Umbilical cord (tissue), 1 donor: ENCODE measurements at regions not wholly inside any gene's neighbourhood (a gene's known extent, or its start where the extent isn't known, plus 50 kb on each side); places are given as distances from the start of the nearest gene placed in this dataset.
"Not testable (repeated sequence)": the region's sequence is repeated elsewhere in the genome, so short reads cannot be mapped to it uniquely, and the experiment has no call there.

Source experiments
- DNase-seq: peaks from one replicate; pipeline ENCODE4 v3.0.0-alpha.2; 2015; ENCODE audit warnings: low spot score

DNA sequence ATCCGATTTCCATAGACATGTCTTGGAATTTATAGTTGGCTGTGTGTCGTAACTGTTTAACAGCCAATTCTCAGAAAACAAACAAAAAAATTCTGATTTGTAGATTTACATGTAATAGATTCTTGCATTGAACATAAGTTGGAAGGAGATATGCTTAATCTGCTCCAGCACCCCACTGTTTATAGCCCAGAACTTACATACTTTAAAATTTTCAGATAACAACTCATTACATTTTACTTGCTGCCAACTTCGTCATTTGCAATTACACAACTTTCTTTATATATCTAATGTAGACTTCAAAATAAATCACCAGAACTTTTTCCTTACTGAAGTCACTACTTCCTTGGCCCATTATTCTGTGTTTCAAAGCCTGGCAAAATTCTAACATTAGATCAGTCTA lies 472.3 kb upstream of the EYS start:
- no peak for DNase-seq

DNA sequence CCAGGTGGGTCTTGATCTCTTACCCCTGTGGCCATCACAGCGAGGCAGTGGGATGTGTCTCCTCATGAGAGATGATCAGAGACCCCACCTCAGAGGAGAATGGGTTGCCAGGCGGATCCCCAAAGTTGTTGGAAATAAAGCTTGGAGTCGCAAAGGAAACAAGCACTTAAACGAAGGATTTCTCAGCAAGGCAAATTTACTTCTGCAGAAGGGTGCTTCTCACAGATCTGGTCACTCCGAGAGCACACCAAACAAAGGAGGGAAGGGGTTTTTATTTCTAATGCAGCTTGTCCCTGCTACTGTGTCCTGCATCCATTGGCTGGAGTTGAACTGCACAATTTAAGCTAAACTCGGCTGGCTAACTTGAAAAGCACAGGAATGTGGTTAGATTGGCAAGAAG lies 466.6 kb upstream of the EYS start:
- no peak for DNase-seq

DNA sequence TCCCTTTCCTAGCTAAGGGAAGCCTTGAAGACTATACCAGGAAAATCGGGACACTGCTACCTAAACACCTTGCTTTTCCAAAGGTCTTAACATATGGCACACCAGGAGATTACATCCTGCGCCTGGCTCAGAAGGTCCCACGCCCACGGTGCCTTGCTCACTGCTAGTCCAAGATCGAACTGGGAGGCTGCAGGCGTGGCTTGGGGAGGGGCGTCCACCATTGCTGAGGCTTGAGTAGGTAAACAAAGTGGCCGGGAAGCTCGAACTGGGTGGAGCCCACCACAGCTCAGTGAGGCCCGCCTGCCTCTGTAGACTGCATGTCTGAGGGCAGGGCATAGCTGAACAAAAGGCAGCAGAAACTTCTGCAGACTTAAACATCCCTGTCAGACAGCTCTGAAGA lies 459.7 kb upstream of the EYS start:
- not testable (repeated sequence) for DNase-seq

DNA sequence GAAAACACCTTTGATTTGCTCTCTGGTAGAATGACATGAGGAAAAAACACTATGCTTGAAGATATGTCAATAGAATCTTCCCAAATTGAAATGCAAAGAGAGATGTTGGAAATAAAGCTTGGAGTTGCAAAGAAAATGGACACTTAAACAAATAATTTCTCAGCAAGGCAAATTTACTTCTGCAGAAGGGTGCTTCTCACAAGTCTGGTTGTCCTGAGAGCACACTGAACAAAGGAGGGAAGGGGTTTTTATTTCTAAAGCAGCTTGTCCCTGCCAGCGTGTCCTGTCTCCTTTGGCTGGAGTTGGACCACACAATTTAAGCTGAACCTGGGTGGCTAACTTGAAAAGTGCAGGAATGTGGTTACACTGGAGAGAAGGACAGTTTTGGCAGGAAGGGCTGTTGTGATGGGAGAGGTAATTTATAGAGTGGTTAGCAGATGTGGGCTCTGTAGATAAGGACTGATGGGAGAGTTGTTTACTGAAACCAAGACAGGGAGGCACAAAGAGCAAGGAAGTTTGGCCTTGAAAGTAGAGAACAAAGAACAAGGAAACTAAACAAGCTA lies 454.6 kb upstream of the EYS start:
- no peak for DNase-seq

DNA sequence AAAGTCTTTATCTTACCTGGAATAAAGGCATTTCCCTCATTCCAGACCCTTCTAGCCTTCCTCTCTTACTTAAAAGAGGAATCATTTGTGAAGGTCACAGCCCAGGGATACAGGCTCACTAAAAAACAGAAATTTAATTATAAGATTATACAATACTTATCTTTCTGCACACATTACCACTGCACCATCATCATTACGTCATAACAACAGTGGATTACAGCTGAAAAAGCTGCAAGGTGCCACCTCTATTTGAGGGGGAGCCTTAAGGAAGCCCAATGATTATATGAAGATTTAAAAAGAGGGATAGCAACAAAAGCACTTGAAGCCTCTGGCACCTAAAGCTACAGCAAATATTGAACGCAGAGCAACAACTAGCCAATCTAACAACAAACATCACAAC lies 452.9 kb upstream of the EYS start:
- DNase-seq, result no peak

DNA sequence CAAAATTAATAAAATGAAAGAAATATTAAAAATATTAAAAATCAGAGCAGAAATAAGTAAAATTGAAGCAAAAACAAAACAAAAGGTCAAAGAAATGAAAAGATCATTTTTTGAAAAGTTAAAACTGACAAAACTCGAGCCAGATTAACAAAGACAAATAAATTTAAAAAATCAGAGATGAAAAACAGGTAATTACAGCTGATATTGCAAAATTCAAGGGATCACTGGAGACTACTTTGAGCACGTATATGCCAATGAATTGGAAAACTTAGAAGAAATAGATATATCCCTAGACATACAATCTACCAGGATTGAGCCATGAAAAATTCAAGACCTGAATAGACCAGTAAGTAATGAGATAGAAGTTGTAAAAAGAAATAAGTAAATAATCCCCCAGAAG lies 446.2 kb upstream of the EYS start:
- DNase-seq, result no peak

DNA sequence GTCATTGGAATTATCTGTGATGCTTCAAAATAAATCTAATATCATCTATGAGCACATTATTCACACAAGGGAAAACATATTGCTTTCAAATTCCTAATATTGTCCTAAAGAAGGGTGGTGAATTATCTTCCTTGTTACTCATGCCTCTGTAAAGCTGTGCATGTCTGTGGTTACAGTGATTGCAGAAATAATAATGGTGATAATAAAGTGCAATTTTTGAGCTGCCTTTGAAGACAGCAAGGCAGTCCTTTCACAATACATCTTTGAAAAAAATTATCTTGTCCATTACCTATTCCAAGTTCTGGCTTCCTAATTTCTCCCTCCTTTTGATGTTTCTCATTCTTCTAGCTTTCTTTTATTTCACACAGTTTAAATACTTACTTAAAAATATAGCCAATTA lies 442.1 kb upstream of the EYS start:
- DNase-seq, result no peak

DNA sequence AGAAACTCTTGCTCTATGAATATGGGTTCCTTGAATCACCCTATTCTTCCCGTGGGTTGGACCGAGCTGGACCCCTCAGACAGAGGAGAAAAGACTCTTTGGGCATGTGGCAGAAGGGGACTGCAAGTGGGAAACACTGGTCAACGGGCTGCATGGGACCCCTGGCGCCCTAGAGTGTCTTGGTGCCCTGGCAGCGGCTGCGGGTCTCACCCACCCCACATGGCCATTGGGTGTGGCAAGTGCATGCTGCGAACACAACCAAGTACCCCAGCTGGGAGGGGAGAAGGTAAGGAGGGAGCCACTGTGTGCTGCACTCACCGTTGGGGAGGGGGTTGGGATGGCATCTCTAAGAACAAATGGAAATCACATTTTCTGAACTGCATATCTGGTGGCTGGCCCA lies 438.8 kb upstream of the EYS start:
- no peak for DNase-seq

DNA sequence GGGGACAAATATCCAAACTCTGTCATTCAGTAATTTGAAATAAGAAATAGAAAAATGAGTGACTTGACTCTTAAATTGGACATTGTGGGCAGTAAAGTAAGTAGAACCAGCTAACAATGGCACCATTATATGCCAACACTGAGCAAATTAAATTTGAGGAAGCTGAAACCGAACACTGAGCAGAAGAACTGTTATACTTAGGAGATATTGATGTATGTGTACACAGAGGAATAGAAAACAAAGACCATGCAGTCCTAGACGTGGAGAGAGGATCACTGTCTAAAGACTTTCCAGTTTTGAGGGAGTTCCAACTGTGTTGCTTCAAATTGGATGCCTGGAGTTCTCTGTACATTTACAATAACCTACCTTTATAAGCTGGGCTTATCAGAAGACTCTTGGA lies 427.0 kb upstream of the EYS start:
- DNase-seq, result no peak

DNA sequence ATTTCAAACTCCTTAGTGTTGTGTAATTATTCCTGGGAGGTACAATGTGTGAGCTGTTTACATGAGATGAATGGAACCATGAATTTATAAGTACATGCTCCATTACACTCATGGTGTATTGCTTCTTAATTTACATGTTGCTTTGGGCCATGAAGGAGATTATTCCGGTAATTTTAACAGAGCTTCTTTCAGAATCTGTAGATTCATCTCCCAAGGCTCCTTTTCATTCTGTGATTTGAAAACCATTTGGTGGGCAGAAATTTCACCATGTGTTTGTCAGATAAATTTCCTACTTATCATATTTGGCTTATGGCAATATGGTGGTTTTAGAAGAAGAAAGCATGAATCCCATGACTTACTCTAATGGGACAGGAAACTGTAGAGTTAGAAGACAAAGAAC lies 421.6 kb upstream of the EYS start:
- DNase-seq, result no peak

DNA sequence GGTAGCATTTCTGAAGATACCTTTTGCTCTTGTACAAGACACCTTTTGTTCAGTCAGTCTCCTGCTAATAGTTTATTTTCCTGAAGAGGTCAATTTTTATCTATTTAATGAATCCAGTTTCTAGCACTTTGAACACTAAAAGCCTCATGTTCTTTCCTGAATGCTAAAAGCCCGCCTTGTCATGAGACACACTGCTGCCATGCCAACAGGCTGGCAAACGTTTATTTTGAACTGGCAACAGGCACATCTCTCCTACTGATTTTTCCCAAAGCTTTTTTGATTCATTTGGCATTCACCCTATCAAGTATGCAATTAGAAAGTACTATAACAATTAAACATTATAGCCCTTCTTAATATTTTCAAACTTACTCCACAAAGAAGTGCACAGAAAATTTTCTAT lies 421.2 kb upstream of the EYS start:
- no peak for DNase-seq

DNA sequence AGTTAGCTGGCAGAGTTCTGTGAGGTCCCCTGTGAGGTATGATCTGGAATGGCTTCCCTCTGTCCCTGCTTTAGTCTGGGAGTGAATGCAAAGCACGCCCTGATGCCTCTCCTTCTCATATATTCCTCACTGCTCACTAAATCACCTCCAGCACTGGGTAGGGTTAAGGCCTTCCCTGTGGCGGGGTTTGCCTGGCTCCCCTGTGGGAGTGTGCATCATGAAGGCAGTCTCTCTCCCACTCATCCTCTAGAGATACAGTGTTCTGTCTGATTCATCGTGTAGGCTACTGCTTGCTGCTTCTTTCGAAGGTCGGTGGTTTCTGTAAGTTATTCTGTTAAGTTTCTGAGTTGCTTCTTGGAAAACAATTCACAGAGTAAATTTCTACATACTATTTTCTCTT lies 420.0 kb upstream of the EYS start:
- DNase-seq, result no peak

DNA sequence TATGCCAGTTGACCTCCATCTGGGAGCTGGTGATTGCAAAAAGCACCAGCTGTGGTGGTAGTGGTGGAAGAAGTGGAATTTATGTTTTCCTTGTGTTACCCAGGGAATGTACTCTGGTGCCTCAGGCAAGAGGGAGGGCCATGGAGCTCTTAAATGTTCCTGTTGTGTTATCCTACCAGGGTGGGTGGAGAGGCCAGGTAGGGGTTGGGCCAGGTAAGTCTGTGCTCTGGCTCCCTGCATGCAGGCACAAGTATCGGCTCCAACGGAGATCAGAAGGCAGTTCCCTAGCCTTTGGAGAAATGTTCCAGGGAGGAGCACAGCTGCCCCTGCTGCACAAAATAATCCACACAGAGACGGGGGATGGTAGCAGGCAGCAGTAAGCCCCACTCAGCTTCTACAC lies 419.3 kb upstream of the EYS start:
- DNase-seq, result no peak

DNA sequence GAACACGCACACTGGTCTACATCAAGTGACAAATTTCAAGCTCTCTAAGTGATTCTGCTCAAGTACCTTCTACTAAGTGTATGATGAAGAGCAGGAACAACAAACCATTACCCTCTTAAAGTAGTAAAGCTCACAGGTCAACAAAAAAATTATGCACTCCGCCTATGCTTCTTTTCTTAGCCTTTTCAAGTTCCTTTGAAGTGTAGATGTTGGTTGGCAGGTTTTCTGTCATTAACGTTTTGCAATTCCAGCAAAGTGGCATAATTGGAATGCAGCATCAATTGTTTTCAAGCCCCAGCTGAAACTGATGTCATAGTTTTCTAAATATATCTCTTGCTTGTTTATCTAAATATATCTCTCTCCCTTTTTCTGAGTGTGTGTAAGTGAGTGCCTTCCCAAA lies 396.9 kb upstream of the EYS start:
- peak; percentile 18 for DNase-seq

DNA sequence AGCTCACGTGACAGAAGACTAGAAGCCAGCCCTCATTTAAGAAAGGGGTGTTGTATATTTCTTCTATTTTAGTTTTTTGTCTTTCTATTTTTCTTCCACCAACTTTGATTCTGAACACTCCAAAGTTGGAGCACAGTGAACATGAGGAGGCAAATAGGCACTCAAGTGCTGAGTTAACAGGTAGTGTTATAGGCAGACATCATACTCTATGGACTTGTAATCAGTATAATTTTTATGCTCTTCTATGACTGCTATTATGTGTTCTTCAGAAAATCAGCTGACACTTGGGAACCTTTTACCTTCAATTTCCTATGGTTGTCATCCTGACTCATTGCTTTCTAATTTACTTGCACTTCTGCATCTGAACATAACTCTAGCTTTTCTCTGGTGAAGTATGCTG lies 396.3 kb upstream of the EYS start:
- no peak for DNase-seq

DNA sequence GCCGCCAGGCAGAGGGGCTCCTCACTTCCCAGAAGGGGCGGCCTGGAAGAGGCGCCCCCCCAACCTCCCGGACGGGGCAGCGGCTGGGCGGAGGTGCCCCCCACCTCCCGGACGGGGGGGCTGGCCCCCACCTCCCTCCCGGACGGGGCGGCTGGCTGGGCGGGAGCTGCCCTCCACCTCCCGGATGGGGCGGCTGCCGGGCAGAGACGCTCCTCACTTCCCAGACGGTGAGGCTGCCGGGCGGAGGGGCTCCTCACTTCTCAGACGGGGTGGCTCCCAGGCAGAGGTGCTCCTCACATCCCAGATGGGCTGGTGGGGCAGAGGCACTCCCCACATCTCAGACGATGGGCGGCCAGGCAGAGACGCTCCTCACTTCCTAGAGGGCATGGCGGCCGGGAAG lies 389.7 kb upstream of the EYS start:
- DNase-seq, result no peak

DNA sequence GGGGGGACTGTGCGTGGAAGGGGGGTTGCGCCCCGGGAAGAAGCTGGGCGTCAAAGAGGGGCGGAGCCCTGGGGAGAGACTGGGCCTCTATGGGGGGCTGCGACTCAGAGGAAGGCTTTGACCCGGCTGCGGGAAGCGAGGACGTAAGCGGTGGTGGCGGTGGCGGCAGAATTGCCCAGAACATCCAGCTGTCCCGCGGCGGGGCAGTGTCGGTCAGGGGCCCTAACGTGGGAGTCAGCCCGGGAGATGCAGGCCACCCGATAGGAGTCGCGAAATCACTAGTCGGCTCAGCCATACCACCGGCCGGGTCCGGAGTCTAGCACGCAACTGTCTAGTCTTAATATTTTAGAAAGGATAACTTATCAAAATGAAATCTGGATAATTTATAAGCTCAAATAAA lies 387.6 kb upstream of the EYS start:
- DNase-seq, result no peak

DNA sequence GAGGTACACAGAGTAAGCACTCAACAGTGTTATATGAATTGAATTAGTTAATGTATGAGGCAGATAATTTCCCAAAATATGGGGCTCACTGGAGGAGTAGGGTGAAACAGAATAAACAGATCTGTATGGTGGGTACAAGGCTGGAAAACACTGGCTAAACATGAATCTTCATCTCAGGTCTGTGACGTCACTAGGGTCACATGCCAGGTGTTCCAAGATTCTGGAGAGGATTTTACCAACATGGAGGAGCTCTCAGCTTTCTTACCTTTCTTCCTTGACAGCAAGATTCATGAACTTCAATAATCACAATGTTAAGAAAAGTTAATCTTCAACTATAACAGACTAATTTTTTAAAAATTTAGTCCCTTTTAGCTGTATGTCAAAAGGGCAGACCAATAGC lies 385.3 kb upstream of the EYS start:
- not testable (repeated sequence) for DNase-seq

DNA sequence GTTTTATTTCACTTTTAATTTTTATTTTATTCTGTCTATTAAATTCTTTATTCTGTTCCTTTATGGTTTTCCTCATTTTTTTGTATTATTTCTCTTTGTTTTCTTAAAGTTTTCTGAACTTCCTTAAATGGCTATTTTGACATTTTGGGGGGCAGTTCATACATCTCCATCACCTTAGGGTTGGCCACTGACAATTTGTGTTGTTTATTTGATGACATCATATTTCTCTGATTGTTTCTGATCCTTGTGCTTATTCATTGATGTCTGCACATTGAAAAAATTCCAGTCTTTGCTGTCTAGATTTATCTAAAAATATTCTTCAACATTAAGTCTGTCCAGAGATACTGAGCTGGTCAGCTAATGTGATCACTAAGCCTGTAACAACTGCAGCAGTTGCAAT lies 379.5 kb upstream of the EYS start:
- DNase-seq, result no peak

DNA sequence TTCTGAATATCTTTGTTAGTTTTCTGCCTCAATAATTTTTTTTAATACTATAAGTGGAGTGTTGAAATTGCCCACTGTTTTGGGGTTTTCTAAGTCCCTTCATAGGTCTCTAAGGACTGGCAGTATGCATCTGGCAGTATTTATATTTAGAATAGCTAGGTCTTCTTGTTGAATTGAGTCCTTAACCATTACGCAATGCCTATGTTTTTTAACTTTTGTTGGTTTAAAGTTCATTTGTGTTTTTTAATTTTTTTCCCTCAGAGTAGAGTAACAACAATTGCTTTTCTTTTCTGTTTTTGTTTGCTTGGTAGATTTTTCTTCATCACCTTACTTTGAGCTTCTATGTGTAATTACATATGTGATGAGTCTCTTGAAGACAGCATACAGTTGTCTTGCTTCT lies 375.9 kb upstream of the EYS start:
- DNase-seq, result no peak

DNA sequence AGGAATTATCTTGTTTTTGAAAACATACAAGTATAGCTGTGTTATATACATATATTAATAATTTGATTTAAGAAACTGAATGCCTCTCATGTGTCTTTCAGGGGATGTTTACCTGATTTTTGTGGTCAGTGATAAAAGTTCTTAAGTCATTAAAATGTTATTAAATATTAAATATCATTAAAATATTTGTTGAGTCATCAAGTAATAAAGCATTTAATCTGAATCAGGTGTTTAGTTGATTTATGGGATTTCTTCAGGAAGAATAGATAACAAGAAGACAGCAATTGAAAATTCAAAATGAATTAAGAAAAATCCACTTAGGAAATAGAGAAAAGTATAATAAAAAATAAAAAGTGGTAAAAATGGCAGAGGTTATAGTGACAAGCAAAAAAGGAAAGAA lies 361.9 kb upstream of the EYS start:
- DNase-seq, result no peak

DNA sequence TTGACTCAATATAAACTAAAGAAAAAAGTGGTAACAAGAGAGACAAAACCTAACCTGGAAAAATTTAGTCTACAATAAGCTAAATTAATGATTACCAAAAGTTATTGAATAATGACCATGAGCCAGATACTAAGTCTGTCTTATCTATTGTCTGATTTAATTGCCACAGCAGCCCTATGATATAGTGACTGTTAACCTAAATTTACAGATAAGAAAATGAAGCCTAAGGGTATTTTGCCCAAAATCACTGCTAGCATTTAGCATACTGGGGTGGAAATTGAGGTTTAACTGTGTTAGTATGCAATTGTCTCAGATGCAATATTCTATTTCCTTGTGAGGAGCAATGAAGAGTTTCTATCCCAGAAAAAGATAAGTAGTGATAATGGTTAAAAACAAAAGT lies 361.0 kb upstream of the EYS start:
- no peak for DNase-seq

DNA sequence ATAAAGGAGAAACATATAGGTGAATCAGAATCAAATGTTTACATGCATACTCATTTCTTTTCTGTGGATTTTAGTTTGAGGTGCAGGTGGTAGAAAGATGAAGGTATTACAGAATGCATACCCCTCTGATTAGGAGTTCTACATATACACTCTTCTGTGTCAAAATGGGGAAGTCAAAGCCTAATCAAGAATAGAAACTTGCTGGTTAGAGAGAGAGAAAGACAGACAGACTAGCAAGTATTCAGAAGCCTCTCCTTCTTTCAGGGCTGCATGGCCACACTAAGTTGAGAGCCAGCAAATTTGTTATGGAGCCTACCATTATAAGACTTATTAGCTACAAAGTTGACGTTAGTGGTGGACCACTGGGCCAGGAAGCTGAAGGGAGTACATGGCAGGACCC lies 358.3 kb upstream of the EYS start:
- no peak for DNase-seq

DNA sequence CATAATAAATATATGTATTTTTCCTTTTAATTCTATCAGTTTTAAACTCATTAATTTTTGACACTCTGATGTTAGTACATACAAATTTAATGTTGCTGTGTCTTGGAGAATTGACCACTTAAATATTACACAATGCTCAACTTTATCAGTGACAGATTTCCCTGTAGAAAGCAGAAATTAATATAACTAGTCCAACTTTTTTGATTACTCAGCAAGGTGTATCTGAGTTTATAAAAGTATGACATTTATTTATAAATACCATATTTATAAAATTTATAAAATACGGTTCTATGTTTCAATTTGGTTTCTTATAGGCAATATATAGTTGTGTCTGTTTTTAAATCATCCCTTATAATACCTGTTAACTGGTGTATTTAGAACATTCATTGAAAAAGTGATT lies 350.0 kb upstream of the EYS start:
- DNase-seq, result no peak

DNA sequence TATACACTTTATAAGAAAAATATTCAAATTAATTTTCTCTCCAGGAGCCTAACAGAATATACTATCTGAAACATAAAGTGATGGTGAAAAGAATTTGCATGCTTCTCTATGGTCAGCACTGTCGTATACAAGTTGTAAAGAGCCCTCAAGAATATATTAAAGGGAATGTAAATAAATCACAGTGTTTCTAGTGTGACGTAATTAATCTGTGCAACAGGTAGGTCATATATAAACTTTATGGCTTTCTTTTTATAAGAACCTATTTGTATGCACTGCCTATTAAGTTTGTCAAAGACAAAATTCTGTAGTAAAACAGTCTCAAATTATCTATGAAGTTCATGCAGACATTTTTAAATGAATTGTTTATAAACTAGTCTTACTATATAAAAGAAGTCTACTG lies 347.9 kb upstream of the EYS start:
- no peak for DNase-seq
